ENCODE measurements at regions not wholly inside any gene's neighbourhood (a gene's known extent, or its start where the extent isn't known, plus 50 kb on each side); places are given as distances from the start of the nearest gene placed in this dataset.

GRCh38 chr2:139078376-139078775, 298.2 kb upstream of the NXPH2 start:
- Histone ChIP-seq H3K9ac (no peak overlapping the region), H3K27me3 (ENCODE audit: insufficient read depth) (no peaks in the 10 kb centered on the region), H3K36me3 (replicated peaks in 1 of 2; ENCODE audit: control insufficient read depth in 1 of 2, insufficient read depth in 2 of 2, low read length in 1 of 2) (no peaks in the 10 kb centered on the region), H3K9me2 (no peaks in the 10 kb centered on the region), H3K27ac (ENCODE audit: low read depth in 2 of 2, low read length in 1 of 2) (no peak overlapping the region), H3K79me2 (ENCODE audit: insufficient read depth) (no peaks in the 10 kb centered on the region), H3K4me3 (ENCODE audit: low read depth in 2 of 2, low read length in 1 of 2) (no peak overlapping the region), H3K4me2 (no peak overlapping the region), H3K4me1 (ENCODE audit: control insufficient read depth in 1 of 2, insufficient read depth in 2 of 2, low read depth in 1 of 2, low read length in 1 of 2) (peaks cover 0 to 4% of the 10 kb centered on the region in 2 experiments; a peak in 2 of 4 replicates), H2AFZ (ENCODE audit: low read depth) (no peak overlapping the region), H3K9me3 (no peaks in the 10 kb centered on the region), H4K20me1 (ENCODE audit: insufficient read depth) (no peaks in the 10 kb centered on the region), H3F3A (replicated peaks; ENCODE audit: insufficient read depth) (no peaks in the 10 kb centered on the region)
- no peak for DNase-seq
- ChIA-PET POLR2A (no interaction called here), CTCF (no interaction called here)
- TF ChIP-seq FOXM1 (IDR thresholded peaks at IDR 0.05; ENCODE audit: low read depth): no peak
- TF ChIP-seq FOXJ3 (CRISPR knock-in tag; IDR thresholded peaks at IDR 0.05): no peak
- 13% methylated on average over 1 of the region's 1 CpG for WGBS (ENCODE audit: low lambda C conversion rate)

GRCh38 chr2:139077099-139077737, 297.0 kb upstream of the NXPH2 start:
- TF ChIP-seq NFIC (IDR thresholded peaks at IDR 0.05; ENCODE audit: borderline replicate concordance) (no peak), RAD21 (IDR thresholded peaks at IDR 0.05; ENCODE audit: low read length) (no peak), FOXM1 (IDR thresholded peaks at IDR 0.05; ENCODE audit: low read depth) (no peak), USF2 (IDR thresholded peaks at IDR 0.05; ENCODE audit: borderline replicate concordance, low read depth, low read length) (no peak), MXI1 (IDR thresholded peaks at IDR 0.05; ENCODE audit: low read depth, low read length) (no peak), PBX3 (IDR thresholded peaks at IDR 0.05) (no peak), EZH2phosphoT487 (IDR thresholded peaks at IDR 0.05; ENCODE audit: borderline replicate concordance, low read depth) (no peak), GATA2 (CRISPR knock-in tag; IDR thresholded peaks at IDR 0.05) (no peak), RXRA (IDR thresholded peaks at IDR 0.05; ENCODE audit: borderline replicate concordance, low read depth) (no peak)
- Histone ChIP-seq H3K36me3 (replicated peaks in 1 of 2; ENCODE audit: control insufficient read depth in 1 of 2, insufficient read depth in 2 of 2, low read length in 1 of 2) (no peaks in the 10 kb centered on the region), H3F3A (replicated peaks; ENCODE audit: insufficient read depth) (no peaks in the 10 kb centered on the region), H3K9me3 (no peaks in the 10 kb centered on the region), H3K4me2 (no peak overlapping the region), H3K27me3 (ENCODE audit: insufficient read depth) (no peaks in the 10 kb centered on the region), H3K9ac (no peak overlapping the region), H3K4me3 (ENCODE audit: low read depth in 2 of 2, low read length in 1 of 2) (no peak overlapping the region), H3K79me2 (ENCODE audit: insufficient read depth) (no peaks in the 10 kb centered on the region), H3K27ac (ENCODE audit: low read depth in 2 of 2, low read length in 1 of 2) (no peak overlapping the region), H4K20me1 (ENCODE audit: insufficient read depth) (no peaks in the 10 kb centered on the region), H3K9me2 (no peaks in the 10 kb centered on the region), H3K4me1 (ENCODE audit: control insufficient read depth in 1 of 2, insufficient read depth in 2 of 2, low read depth in 1 of 2, low read length in 1 of 2) (peaks cover 0 to 4% of the 10 kb centered on the region in 2 experiments; a peak in 2 of 4 replicates), H2AFZ (ENCODE audit: low read depth) (no peak overlapping the region)
- POLR2A ChIA-PET: no interaction called here
- CTCF ChIA-PET: no interaction called here
- DNase-seq: no peak

GRCh38 chr2:139067874-139068273, 287.7 kb upstream of the NXPH2 start:
- no peak overlapping the region for H3K9ac ChIP-seq
- no peak for DNase-seq
- no peak overlapping the region for H3K4me2 ChIP-seq
- no peaks in the 10 kb centered on the region for H3K4me1 ChIP-seq (ENCODE audit: control insufficient read depth in 1 of 2, insufficient read depth in 2 of 2, low read depth in 1 of 2, low read length in 1 of 2)
- H3K36me3 ChIP-seq (replicated peaks in 1 of 2; ENCODE audit: control insufficient read depth in 1 of 2, insufficient read depth in 2 of 2, low read length in 1 of 2): no peaks in the 10 kb centered on the region
- H3K4me3 ChIP-seq (ENCODE audit: low read depth in 2 of 2, low read length in 1 of 2): no peak overlapping the region
- no peaks in the 10 kb centered on the region for H3K79me2 ChIP-seq (ENCODE audit: insufficient read depth)
- ChIA-PET POLR2A (no interaction called here), CTCF (no interaction called here)
- H2AFZ ChIP-seq (ENCODE audit: low read depth): no peak overlapping the region
- no peaks in the 10 kb centered on the region for H3F3A ChIP-seq (replicated peaks; ENCODE audit: insufficient read depth)
- H3K9me3 ChIP-seq: no peaks in the 10 kb centered on the region
- no peak overlapping the region for H3K27ac ChIP-seq (ENCODE audit: low read depth in 2 of 2, low read length in 1 of 2)
- no peaks in the 10 kb centered on the region for H3K9me2 ChIP-seq
- 19% methylated on average over 1 of the region's 1 CpG for WGBS (ENCODE audit: low lambda C conversion rate)
- no peaks in the 10 kb centered on the region for H4K20me1 ChIP-seq (ENCODE audit: insufficient read depth)
- H3K27me3 ChIP-seq (ENCODE audit: insufficient read depth): no peaks in the 10 kb centered on the region
- TF ChIP-seq FOXM1 (IDR thresholded peaks at IDR 0.05; ENCODE audit: low read depth): no peak
- no peak for TF ChIP-seq IRF3 (IDR thresholded peaks at IDR 0.05; ENCODE audit: low read depth, low read length)
- no peak for TF ChIP-seq TEAD4 (IDR thresholded peaks at IDR 0.05; ENCODE audit: borderline replicate concordance, insufficient read depth)
- no peak for TF ChIP-seq CHD2 (IDR thresholded peaks at IDR 0.05; ENCODE audit: low read length, partially characterized antibody)

Data from SK-N-SH (cell line).